SU-DHL-6 (cell line): ENCODE measurements at regions not wholly inside any gene's neighbourhood (a gene's known extent, or its start where the extent isn't known, plus 50 kb on each side); places are given as distances from the start of the nearest gene placed in this dataset.

ENCODE experiments used
- CTCF ChIP-seq: fragments of 200-600 bp; sonication (generic); IDR thresholded peaks from one replicate; pipeline ENCODE4 v1.5.1; 2017; ENCODE audit warnings: antibody characterized with exemption, mild to moderate bottlenecking, low read length, moderate library complexity; ENCODE audit not compliant: insufficient read depth, poor library complexity, severe bottlenecking
- EZH2phosphoT487 ChIP-seq: fragments of 200-600 bp; sonication (generic), shearing (Covaris generic); conservative IDR thresholded peaks from 2 replicates; pipeline ENCODE4 v1.6.1; 2018; ENCODE audit warnings: mild to moderate bottlenecking, antibody characterized with exemption, low read length, moderate library complexity, mixed read lengths

GRCh38 chr4:31467781-31468180, 747.6 kb downstream of the PCDH7 start:
- no peak for TF ChIP-seq CTCF
- TF ChIP-seq EZH2phosphoT487: no peak
